HEK293T (cell line): ENCODE measurements at regions not wholly inside any gene's neighbourhood (a gene's known extent, or its start where the extent isn't known, plus 50 kb on each side); places are given as distances from the start of the nearest gene placed in this dataset.

Source experiments
- CTCF ChIA-PET: fragments of 350-600 bp; formaldehyde crosslinking; extraction: SDS; loops from one replicate; lab custom pipeline; 2021; ENCODE audit warnings: antibody characterized with exemption, inconsistent platforms; lab: Yijun Ruan, JAX
- POLR2A ChIA-PET: fragments of 350-600 bp; formaldehyde crosslinking; extraction: SDS; loops from one replicate; lab custom pipeline; 2020; ENCODE audit warnings: antibody characterized with exemption, inconsistent platforms; lab: Yijun Ruan, JAX
- DNase-seq: peaks from one replicate; pipeline ENCODE4 v3.0.0; 2012; ENCODE audit warnings: mixed read lengths; ENCODE audit errors: extremely low spot score
- ARNT ChIP-seq: fragments of 450-650 bp; IDR thresholded peaks from 2 replicates; pipeline ENCODE4 v1.6.1; 2017; ENCODE audit warnings: mild to moderate bottlenecking
- BHLHE40 ChIP-seq: fragments of 450-650 bp; IDR thresholded peaks from 2 replicates; pipeline ENCODE4 v1.6.1; 2016; ENCODE audit warnings: mild to moderate bottlenecking, moderate library complexity, borderline replicate concordance
- CTBP1 ChIP-seq: fragments of 450-650 bp; IDR thresholded peaks from 2 replicates; pipeline ENCODE4 v1.6.1; 2016; ENCODE audit warnings: borderline replicate concordance
- ELF4 ChIP-seq: fragments of 450-650 bp; IDR thresholded peaks from 2 replicates; pipeline ENCODE4 v1.6.1; 2017; ENCODE audit warnings: antibody characterized with exemption
- FOXA1 ChIP-seq: fragments of 450-650 bp; IDR thresholded peaks from 2 replicates; pipeline ENCODE4 v1.6.1; 2016; ENCODE audit warnings: mild to moderate bottlenecking
- FOXK2 ChIP-seq: fragments of 450-650 bp; IDR thresholded peaks from 2 replicates; pipeline ENCODE4 v1.6.1; 2016; ENCODE audit warnings: mild to moderate bottlenecking
- FOXM1 ChIP-seq: fragments of 450-650 bp; IDR thresholded peaks from 2 replicates; pipeline ENCODE4 v1.6.1; 2017; ENCODE audit warnings: mild to moderate bottlenecking, borderline replicate concordance
- HDGF ChIP-seq: fragments of 450-650 bp; IDR thresholded peaks from 2 replicates; pipeline ENCODE4 v1.6.1; 2017; ENCODE audit warnings: antibody characterized with exemption, borderline replicate concordance
- L3MBTL2 ChIP-seq: fragments of 450-650 bp; conservative IDR thresholded peaks from 2 replicates; pipeline ENCODE4 v1.6.1; 2016; ENCODE audit warnings: mild to moderate bottlenecking
- LEF1 ChIP-seq: fragments of 450-650 bp; IDR thresholded peaks from 2 replicates; pipeline ENCODE4 v1.6.1; 2017; ENCODE audit warnings: mild to moderate bottlenecking, borderline replicate concordance
- NFRKB ChIP-seq: fragments of 450-650 bp; IDR thresholded peaks from 2 replicates; pipeline ENCODE4 v1.6.1; 2016; ENCODE audit warnings: mild to moderate bottlenecking, moderate library complexity
- PKNOX1 ChIP-seq: fragments of 450-650 bp; IDR thresholded peaks from 2 replicates; pipeline ENCODE4 v1.6.1; 2016
- SP1 ChIP-seq: fragments of 450-650 bp; IDR thresholded peaks from 2 replicates; pipeline ENCODE4 v1.6.1; 2017
- SUZ12 ChIP-seq: fragments of 450-650 bp; IDR thresholded peaks from 2 replicates; pipeline ENCODE4 v1.6.1; 2016; ENCODE audit warnings: mild to moderate bottlenecking
- TARDBP ChIP-seq: fragments of 450-650 bp; IDR thresholded peaks from 2 replicates; pipeline ENCODE4 v1.6.1; 2016
- ZNF384 ChIP-seq: fragments of 450-650 bp; IDR thresholded peaks from 2 replicates; pipeline ENCODE4 v1.6.1; 2016

- DNase-seq, result no peak
- ChIA-PET CTCF (no interaction called here), POLR2A (no interaction called here)
- TF ChIP-seq FOXM1 (no peak), LEF1 (no peak), NFRKB (no peak), ZNF384 (no peak), CTBP1 (no peak)
Measured at GRCh38 chr4:54386042-54386669, 157.1 kb downstream of the PDGFRA start.

GRCh38 chr4:54386693-54387092, 157.6 kb downstream of the PDGFRA start:
- no peak for DNase-seq
- ChIA-PET CTCF (no interaction called here), POLR2A (no interaction called here)
- no peak for TF ChIP-seq FOXM1
- TF ChIP-seq BHLHE40, result no peak
- no peak for TF ChIP-seq FOXA1
- TF ChIP-seq L3MBTL2, result no peak
- TF ChIP-seq HDGF, result no peak
- TF ChIP-seq SP1, result no peak
- no peak for TF ChIP-seq ARNT
- TF ChIP-seq CTBP1, result no peak
- TF ChIP-seq LEF1, result no peak
- TF ChIP-seq FOXK2, result no peak
- no peak for TF ChIP-seq TARDBP
- TF ChIP-seq ELF4, result no peak
- no peak for TF ChIP-seq SUZ12
- no peak for TF ChIP-seq ZNF384
- TF ChIP-seq NFRKB, result no peak
- no peak for TF ChIP-seq PKNOX1

GRCh38 chr4:54390670-54391069, 161.6 kb downstream of the PDGFRA start:
- no peak for DNase-seq
- TF ChIP-seq ZNF384, result no peak
- no peak for TF ChIP-seq FOXA1
- no peak for TF ChIP-seq FOXK2
- TF ChIP-seq BHLHE40, result no peak
- no peak for TF ChIP-seq CTBP1
- no peak for TF ChIP-seq SUZ12
- no peak for TF ChIP-seq NFRKB
- TF ChIP-seq ELF4, result no peak
- no peak for TF ChIP-seq ARNT
- no peak for TF ChIP-seq LEF1
- TF ChIP-seq L3MBTL2, result no peak
- no peak for TF ChIP-seq FOXM1
- TF ChIP-seq HDGF, result no peak
- TF ChIP-seq SP1, result no peak
- no peak for TF ChIP-seq PKNOX1
- TF ChIP-seq TARDBP, result no peak
- CTCF ChIA-PET, result no interaction called here
- POLR2A ChIA-PET, result no interaction called here

GRCh38 chr4:54391104-54391503, 162.0 kb downstream of the PDGFRA start:
- ChIA-PET CTCF (no interaction called here), POLR2A (no interaction called here)
- DNase-seq, result no peak
- TF ChIP-seq CTBP1 (no peak), SUZ12 (no peak)

- TF ChIP-seq CTBP1, result no peak
- TF ChIP-seq SP1, result no peak
- TF ChIP-seq FOXA1, result no peak
- TF ChIP-seq L3MBTL2, result no peak
- TF ChIP-seq ZNF384, result no peak
- TF ChIP-seq FOXM1, result no peak
- no peak for TF ChIP-seq FOXK2
- no peak for TF ChIP-seq BHLHE40
- TF ChIP-seq ARNT, result no peak
- TF ChIP-seq LEF1, result no peak
- no peak for TF ChIP-seq TARDBP
- no peak for DNase-seq
- CTCF ChIA-PET, result no interaction called here
- POLR2A ChIA-PET, result no interaction called here
Measured at GRCh38 chr4:54392479-54392878, 163.4 kb downstream of the PDGFRA start.

- TF ChIP-seq BHLHE40 (no peak), PKNOX1 (no peak), ELF4 (no peak), TARDBP (no peak), LEF1 (no peak), SUZ12 (no peak), FOXA1 (no peak), FOXM1 (no peak), ZNF384 (no peak), L3MBTL2 (no peak), NFRKB (no peak), ARNT (no peak), HDGF (no peak), SP1 (no peak), CTBP1 (no peak)
- ChIA-PET POLR2A (no interaction called here), CTCF (no interaction called here)
Measured at GRCh38 chr4:54393243-54393642, 164.2 kb downstream of the PDGFRA start.

More at GRCh38 chr4:54393243-54393642, 164.2 kb downstream of the PDGFRA start:
- DNase-seq, result no peak
